OCI-LY3 (cell line): ENCODE measurements at regions not wholly inside any gene's neighbourhood (a gene's known extent, or its start where the extent isn't known, plus 50 kb on each side); places are given as distances from the start of the nearest gene placed in this dataset.

ENCODE experiments used
- CTCF ChIP-seq: fragments of 200-600, 300-600 bp; sonication (generic); IDR thresholded peaks from 2 replicates; pipeline ENCODE4 v1.5.1; 2014; ENCODE audit warnings: antibody characterized with exemption, low read length, low read depth
- EZH2phosphoT487 ChIP-seq: fragments of 200-600 bp; shearing (Covaris generic); IDR thresholded peaks from 2 replicates; pipeline ENCODE4 v1.6.1; 2018; ENCODE audit warnings: antibody characterized with exemption, mixed run types, low read depth

- TF ChIP-seq CTCF (no peak), EZH2phosphoT487 (no peak)
Measured at GRCh38 chr2:236819275-236820002, 249.8 kb downstream of the ACKR3 start.
